ENCODE measurements at regions not wholly inside any gene's neighbourhood (a gene's known extent, or its start where the extent isn't known, plus 50 kb on each side); places are given as distances from the start of the nearest gene placed in this dataset.
"Not testable (repeated sequence)": the region's sequence is repeated elsewhere in the genome, so short reads cannot be mapped to it uniquely, and the experiment has no call there.

DNA sequence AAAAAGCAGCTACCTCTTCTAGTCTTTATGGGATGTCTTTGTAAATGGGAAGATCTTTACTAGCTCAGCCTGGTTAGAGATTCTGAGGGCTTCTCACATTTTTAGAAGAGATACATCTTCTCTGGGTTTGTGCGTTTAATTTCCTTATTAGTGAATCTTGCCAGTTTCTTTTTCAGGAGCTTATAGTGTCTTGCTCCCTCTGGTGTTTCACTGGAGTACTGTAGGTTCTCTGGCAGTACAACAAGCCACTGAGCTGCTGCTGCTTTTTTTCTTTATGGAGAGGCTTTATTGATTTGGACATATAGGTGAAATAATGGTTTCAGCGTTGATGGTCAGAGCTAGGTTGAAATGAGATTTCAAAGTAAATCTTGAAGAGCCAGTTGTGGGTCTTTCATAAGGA is 82.9 kb downstream of the LAS1L start:
- TF ChIP-seq, protein P1, sequence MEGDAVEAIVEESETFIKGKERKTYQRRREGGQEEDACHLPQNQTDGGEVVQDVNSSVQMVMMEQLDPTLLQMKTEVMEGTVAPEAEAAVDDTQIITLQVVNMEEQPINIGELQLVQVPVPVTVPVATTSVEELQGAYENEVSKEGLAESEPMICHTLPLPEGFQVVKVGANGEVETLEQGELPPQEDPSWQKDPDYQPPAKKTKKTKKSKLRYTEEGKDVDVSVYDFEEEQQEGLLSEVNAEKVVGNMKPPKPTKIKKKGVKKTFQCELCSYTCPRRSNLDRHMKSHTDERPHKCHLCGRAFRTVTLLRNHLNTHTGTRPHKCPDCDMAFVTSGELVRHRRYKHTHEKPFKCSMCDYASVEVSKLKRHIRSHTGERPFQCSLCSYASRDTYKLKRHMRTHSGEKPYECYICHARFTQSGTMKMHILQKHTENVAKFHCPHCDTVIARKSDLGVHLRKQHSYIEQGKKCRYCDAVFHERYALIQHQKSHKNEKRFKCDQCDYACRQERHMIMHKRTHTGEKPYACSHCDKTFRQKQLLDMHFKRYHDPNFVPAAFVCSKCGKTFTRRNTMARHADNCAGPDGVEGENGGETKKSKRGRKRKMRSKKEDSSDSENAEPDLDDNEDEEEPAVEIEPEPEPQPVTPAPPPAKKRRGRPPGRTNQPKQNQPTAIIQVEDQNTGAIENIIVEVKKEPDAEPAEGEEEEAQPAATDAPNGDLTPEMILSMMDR (IDR thresholded peaks at IDR 0.05; ENCODE audit: borderline replicate concordance, control extremely low read depth, extremely low read depth, insufficient read depth, missing control alignments), result peak; percentile 39
- peak; percentile 46 for DNase-seq (ENCODE audit: low spot score)

DNA sequence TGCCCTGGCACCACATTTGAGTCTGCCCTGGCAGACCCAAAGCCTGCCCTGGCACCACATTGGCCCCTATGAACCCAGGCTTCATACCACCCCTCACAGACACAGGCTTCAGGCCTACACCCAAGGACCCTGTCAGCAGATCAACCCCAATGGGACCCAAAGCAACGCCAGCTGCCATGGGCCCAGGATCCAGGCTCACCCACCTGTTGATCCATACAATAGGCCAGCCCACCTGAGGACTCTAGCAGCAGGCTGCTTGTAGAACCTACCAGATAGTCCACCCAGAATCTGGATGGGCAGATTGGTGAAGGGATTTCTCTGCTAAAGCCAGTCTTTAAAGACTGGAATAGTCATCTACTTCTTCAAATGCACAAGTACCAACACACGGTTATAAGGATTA is 114.4 kb downstream of the LAS1L start:
- no peak for DNase-seq (ENCODE audit: low spot score)
- in situ Hi-C loops (cut with MboI; ENCODE audit: low sequenced_read_pairs, unreplicated experiment), result no loop called here
- TF ChIP-seq, protein P1 (IDR thresholded peaks at IDR 0.05; ENCODE audit: borderline replicate concordance, control extremely low read depth, extremely low read depth, insufficient read depth, missing control alignments), result no peak

More for the DNA sequence above, 82.9 kb downstream of the LAS1L start:
- in situ Hi-C loops (cut with MboI; ENCODE audit: low sequenced_read_pairs, unreplicated experiment), result no loop called here

- DNase-seq (ENCODE audit: low spot score); in situ Hi-C loops (cut with MboI; ENCODE audit: low sequenced_read_pairs, unreplicated experiment): not testable (repeated sequence)
These were observed 126.9 kb downstream of the LAS1L start for GRCh38 chrX:65407662-65408061.

DNA sequence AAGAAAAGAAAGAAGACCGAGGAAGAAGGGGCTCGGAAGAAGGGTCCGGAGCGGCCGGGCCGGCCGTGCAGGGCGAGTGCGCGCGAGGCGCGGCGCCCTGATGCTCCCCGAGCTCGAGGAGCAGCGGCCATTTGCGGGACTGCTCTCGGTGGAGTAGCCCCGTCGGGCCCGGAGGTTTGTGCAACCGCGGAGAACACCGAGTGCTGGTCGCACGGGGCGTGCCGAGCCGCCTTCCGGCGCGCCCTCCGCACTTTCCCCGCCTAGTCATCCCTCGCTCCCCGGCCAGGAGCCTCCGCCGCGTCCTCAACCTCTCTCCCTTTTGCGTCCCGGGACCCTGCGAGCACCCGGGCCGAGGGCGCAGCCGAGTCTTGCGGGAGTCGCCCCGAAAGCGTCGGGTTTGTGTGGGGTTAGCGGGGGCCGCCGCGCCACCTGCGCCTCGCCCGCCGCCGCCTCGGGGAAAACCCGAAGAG is 127.4 kb downstream of the LAS1L start:
- TF ChIP-seq, protein P1 (IDR thresholded peaks at IDR 0.05; ENCODE audit: borderline replicate concordance, control extremely low read depth, extremely low read depth, insufficient read depth, missing control alignments), result no peak
- DNase-seq (ENCODE audit: low spot score), result no peak
- in situ Hi-C loops (cut with MboI; ENCODE audit: low sequenced_read_pairs, unreplicated experiment), result no loop called here

DNA sequence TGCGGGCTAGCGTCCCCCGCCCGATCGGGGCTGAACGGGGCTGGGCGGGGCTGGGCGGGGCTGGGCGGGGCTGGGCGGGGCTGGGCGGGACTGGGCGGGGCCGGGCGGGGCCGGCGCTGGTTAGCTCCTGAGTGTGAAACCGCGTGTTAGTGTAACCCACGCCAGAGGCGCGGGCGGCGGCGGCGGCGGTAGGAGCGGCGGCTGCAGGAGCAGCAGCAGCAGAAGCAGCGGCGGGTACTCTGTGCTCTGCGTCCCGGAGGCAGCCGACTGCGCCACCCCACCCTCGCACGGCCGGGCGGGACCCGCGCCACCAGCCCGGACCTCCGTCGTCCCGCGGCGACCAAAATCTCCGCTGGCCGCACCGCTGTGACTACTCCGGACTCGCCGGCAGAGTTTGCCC is 128.1 kb downstream of the LAS1L start:
- TF ChIP-seq, protein P1 (IDR thresholded peaks at IDR 0.05; ENCODE audit: borderline replicate concordance, control extremely low read depth, extremely low read depth, insufficient read depth, missing control alignments), result no peak
- DNase-seq (ENCODE audit: low spot score), result peak; percentile 23
- in situ Hi-C loops (cut with MboI; ENCODE audit: low sequenced_read_pairs, unreplicated experiment), result no loop called here

DNA sequence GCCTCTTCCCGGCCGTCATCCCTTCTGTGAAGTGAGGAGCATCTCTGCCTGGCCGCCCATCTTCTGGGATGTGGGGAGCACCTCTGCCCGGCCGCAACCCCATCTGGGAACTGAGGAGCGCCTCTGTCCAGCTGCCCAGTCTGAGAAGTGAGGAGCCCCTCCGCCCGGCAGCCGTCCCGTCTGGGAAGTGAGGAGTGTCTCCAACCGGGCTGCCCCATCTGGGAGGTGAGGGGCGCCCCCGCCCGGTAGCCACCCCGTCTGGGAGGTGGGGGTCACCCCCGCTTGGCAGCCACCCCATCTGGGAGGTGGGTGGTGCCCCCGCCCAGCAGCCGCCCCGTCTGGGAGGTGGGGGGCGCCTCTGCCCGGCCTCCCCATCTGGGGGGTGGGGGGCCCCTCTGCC is 142.3 kb downstream of the LAS1L start:
- DNase-seq (ENCODE audit: low spot score), result no peak
- in situ Hi-C loops (cut with MboI; ENCODE audit: low sequenced_read_pairs, unreplicated experiment), result no loop called here
- TF ChIP-seq, protein P1 (IDR thresholded peaks at IDR 0.05; ENCODE audit: borderline replicate concordance, control extremely low read depth, extremely low read depth, insufficient read depth, missing control alignments), result no peak

DNA sequence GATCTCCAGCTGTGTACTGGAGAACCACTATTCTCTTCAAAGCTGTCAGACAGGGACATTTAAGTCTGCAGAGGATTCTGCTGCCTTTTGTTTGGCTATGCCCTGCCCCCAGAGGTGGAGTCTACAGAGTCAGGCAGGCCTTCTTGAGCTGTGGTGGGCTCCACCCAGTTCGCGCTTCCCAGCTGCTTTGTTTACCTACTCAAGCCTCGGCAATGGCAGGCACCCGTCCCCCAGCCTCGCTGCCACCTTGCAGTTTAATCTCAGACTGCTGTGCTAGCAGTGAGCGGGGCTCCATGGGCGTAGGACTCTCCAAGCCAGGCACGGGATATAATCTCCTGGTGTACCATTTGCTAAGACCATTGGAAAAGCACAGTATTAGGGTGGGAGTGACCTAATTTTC is 145.5 kb downstream of the LAS1L start:
- DNase-seq (ENCODE audit: low spot score); in situ Hi-C loops (cut with MboI; ENCODE audit: low sequenced_read_pairs, unreplicated experiment): not testable (repeated sequence)

All from GM13976 (cell line).